ENCODE measurements at regions not wholly inside any gene's neighbourhood (a gene's known extent, or its start where the extent isn't known, plus 50 kb on each side); places are given as distances from the start of the nearest gene placed in this dataset.

DNA sequence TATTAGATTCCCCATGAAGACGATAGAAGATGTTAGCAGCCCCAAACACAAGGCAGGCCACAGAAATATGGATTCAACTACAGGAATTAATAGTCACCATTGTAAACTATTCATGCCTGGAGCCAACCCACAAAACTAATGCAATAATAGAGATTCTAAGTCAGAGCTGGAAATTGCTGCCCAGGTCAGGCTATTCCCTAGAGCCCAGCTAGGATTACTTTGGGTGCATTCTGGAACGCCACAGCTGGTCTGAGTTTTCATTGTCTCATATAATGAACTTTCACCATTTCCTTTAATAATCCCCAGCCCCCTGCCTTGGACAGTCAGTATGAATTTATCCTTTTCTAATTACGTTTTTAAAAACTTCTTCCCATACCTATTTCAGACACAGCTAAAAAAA is 252.6 kb downstream of the PAPSS1 start:
- CTCF ChIA-PET, result no interaction called here
- TF ChIP-seq, protein P1, sequence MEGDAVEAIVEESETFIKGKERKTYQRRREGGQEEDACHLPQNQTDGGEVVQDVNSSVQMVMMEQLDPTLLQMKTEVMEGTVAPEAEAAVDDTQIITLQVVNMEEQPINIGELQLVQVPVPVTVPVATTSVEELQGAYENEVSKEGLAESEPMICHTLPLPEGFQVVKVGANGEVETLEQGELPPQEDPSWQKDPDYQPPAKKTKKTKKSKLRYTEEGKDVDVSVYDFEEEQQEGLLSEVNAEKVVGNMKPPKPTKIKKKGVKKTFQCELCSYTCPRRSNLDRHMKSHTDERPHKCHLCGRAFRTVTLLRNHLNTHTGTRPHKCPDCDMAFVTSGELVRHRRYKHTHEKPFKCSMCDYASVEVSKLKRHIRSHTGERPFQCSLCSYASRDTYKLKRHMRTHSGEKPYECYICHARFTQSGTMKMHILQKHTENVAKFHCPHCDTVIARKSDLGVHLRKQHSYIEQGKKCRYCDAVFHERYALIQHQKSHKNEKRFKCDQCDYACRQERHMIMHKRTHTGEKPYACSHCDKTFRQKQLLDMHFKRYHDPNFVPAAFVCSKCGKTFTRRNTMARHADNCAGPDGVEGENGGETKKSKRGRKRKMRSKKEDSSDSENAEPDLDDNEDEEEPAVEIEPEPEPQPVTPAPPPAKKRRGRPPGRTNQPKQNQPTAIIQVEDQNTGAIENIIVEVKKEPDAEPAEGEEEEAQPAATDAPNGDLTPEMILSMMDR (conservative IDR thresholded peaks at IDR 0.05; ENCODE audit: low read depth, low read length), result no peak
- no peak for TF ChIP-seq MXI1 (IDR thresholded peaks at IDR 0.05; ENCODE audit: borderline replicate concordance, low read depth, low read length)
- no peak for TF ChIP-seq MAZ (IDR thresholded peaks at IDR 0.05; ENCODE audit: borderline replicate concordance, low read depth, low read length)
- TF ChIP-seq CEBPB (IDR thresholded peaks at IDR 0.05; ENCODE audit: low read depth, low read length), result no peak
- TF ChIP-seq NFE2L2 (IDR thresholded peaks at IDR 0.05; ENCODE audit: low read depth, low read length), result no peak
- TF ChIP-seq FOS (IDR thresholded peaks at IDR 0.05; ENCODE audit: low read depth, low read length), result no peak
- TF ChIP-seq POLR2A (IDR thresholded peaks at IDR 0.05; ENCODE audit: low read depth, low read length), result no peak
- TF ChIP-seq, protein P2, sequence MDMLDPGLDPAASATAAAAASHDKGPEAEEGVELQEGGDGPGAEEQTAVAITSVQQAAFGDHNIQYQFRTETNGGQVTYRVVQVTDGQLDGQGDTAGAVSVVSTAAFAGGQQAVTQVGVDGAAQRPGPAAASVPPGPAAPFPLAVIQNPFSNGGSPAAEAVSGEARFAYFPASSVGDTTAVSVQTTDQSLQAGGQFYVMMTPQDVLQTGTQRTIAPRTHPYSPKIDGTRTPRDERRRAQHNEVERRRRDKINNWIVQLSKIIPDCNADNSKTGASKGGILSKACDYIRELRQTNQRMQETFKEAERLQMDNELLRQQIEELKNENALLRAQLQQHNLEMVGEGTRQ (IDR thresholded peaks at IDR 0.05; ENCODE audit: low read depth, low read length), result no peak
- no peak for TF ChIP-seq BHLHE40 (IDR thresholded peaks at IDR 0.05; ENCODE audit: low read depth, low read length)
- no peak for TF ChIP-seq SMC3 (IDR thresholded peaks at IDR 0.05; ENCODE audit: low read depth, low read length)
- TF ChIP-seq, protein P3, sequence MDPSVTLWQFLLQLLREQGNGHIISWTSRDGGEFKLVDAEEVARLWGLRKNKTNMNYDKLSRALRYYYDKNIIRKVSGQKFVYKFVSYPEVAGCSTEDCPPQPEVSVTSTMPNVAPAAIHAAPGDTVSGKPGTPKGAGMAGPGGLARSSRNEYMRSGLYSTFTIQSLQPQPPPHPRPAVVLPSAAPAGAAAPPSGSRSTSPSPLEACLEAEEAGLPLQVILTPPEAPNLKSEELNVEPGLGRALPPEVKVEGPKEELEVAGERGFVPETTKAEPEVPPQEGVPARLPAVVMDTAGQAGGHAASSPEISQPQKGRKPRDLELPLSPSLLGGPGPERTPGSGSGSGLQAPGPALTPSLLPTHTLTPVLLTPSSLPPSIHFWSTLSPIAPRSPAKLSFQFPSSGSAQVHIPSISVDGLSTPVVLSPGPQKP (IDR thresholded peaks at IDR 0.05; ENCODE audit: borderline replicate concordance, low read depth, low read length), result no peak
- no peak for TF ChIP-seq MAFK (IDR thresholded peaks at IDR 0.05; ENCODE audit: low read depth, low read length)
- no peak for TF ChIP-seq CHD1 (IDR thresholded peaks at IDR 0.05; ENCODE audit: low read depth, low read length)
- TF ChIP-seq RCOR1 (IDR thresholded peaks at IDR 0.05; ENCODE audit: insufficient replicate concordance, low read length), result no peak
- no peak for TF ChIP-seq RFX5 (IDR thresholded peaks at IDR 0.05; ENCODE audit: low read depth, low read length)
- no peak for TF ChIP-seq RAD21 (IDR thresholded peaks at IDR 0.05; ENCODE audit: low read length)
- no peak overlapping the region for H3K4ac ChIP-seq (ENCODE audit: low read depth, low read length)

More for the DNA sequence above, 252.6 kb downstream of the PAPSS1 start:
- no peaks in the 10 kb centered on the region for H3K9me1 ChIP-seq (ENCODE audit: insufficient read depth, low read length)
- H3K4me3 ChIP-seq (ENCODE audit: insufficient read depth, low read depth, low read length), result no peak overlapping the region
- H2AK5ac ChIP-seq (ENCODE audit: low read depth, low read length), result no peak overlapping the region
- H3K79me1 ChIP-seq (ENCODE audit: low read depth in 1 of 2, low read length in 2 of 2), result no peaks in the 10 kb centered on the region
- no peak overlapping the region for H2AFZ ChIP-seq (replicated peaks; ENCODE audit: low read length, poor library complexity)
- H2BK120ac ChIP-seq (ENCODE audit: low read depth, low read length), result no peak overlapping the region
- no peak overlapping the region for H3K56ac ChIP-seq (ENCODE audit: extremely low read depth, insufficient read depth, low read length)
- H3K14ac ChIP-seq (replicated peaks; ENCODE audit: low read depth, low read length), result no peak overlapping the region
- POLR2A ChIA-PET (ENCODE audit: unreplicated experiment), result no interaction called here
- H3K18ac ChIP-seq (ENCODE audit: low read depth, low read length), result no peak overlapping the region
- dilution Hi-C loops (cut with HindIII; ENCODE audit: low sequenced_read_pairs, unreplicated experiment), result no loop called here
- no peak overlapping the region for H2BK20ac ChIP-seq (ENCODE audit: low read depth, low read length)
- no peaks in the 10 kb centered on the region for H3K9me3 ChIP-seq (ENCODE audit: control insufficient read depth, insufficient read depth, low read length)
- H2BK15ac ChIP-seq (ENCODE audit: low read depth, low read length), result no peak overlapping the region
- H4K8ac ChIP-seq (ENCODE audit: low read depth in 2 of 2, low read length in 2 of 2), result no peak overlapping the region
- no peak overlapping the region for H4K91ac ChIP-seq (ENCODE audit: insufficient read depth, low read depth, low read length)
- no peak for ATAC-seq (ENCODE audit: low read depth)
- H4K5ac ChIP-seq (ENCODE audit: low read depth, low read length), result no peak overlapping the region
- intact Hi-C loops (cut with micrococcal nuclease), result no loop called here
- no peak overlapping the region for H3K9ac ChIP-seq (ENCODE audit: low read depth, low read length)
- in situ Hi-C loops (cut with MboI; ENCODE audit: low sequenced_read_pairs), result no loop called here
- H3K27ac ChIP-seq (ENCODE audit: insufficient read depth, low read length), result no peak overlapping the region
- H3K27me3 ChIP-seq (ENCODE audit: control insufficient read depth, insufficient read depth, low read length), result no peaks in the 10 kb centered on the region
- no peak overlapping the region for H2AK9ac ChIP-seq (replicated peaks; ENCODE audit: low read depth, low read length, poor library complexity)
- no peaks in the 10 kb centered on the region for H3K36me3 ChIP-seq (ENCODE audit: control insufficient read depth, insufficient read depth, low read length)
- no peaks in the 10 kb centered on the region for H4K20me1 ChIP-seq (ENCODE audit: insufficient read depth, low read length)
- H3K4me2 ChIP-seq (ENCODE audit: low read depth, low read length), result no peak overlapping the region
- H3K23ac ChIP-seq (ENCODE audit: low read depth, low read length), result no peak overlapping the region
- BruUV-seq (replicated peaks), result no TSS peak
- DNase-seq, result no peak
- 40% methylated on average over 1 of the region's 3 CpGs; no CpG with 5 or more reads in 1 of the 2 experiments for WGBS, 2 experiments (ENCODE audit: extremely low coverage in 2 of 2, insufficient read length in 1 of 2)
- H2BK5ac ChIP-seq (ENCODE audit: low read depth, low read length, poor library complexity, severe bottlenecking), result no peak overlapping the region
- no peaks in the 10 kb centered on the region for H3K4me1 ChIP-seq (ENCODE audit: control insufficient read depth, insufficient read depth, low read length)
